Activated T-helper 2 cell treated with anti-CD3 and anti-CD28 coated beads, Interferon-gamma antibody, Interleukin-2, Interleukin-4, amounts not matched to agents 10 μg/mL and 5 μg/mL and 100 μg/mL, durations not matched to agents 14 hours and 24 hours and 36 hours (primary cell): ENCODE measurements at regions not wholly inside any gene's neighbourhood (a gene's known extent, or its start where the extent isn't known, plus 50 kb on each side); places are given as distances from the start of the nearest gene placed in this dataset.

Source experiments
- DNase-seq: peaks from one replicate; pipeline ENCODE4 v3.0.0; 2021; ENCODE audit warnings: low spot score
- H3K27ac Mint-ChIP-seq: one replicate; pipeline ENCODE4 v1.8.0; 2021; ENCODE audit warnings: mixed read lengths
- H3K27me3 Mint-ChIP-seq: one replicate; pipeline ENCODE4 v1.8.0; 2021; ENCODE audit warnings: low read depth, mixed read lengths
- H3K36me3 Mint-ChIP-seq: one replicate; pipeline ENCODE4 v1.8.0; 2021; ENCODE audit warnings: low read depth, mixed read lengths
- H3K4me1 Mint-ChIP-seq: one replicate; pipeline ENCODE4 v1.8.0; 2021; ENCODE audit warnings: low read depth, mixed read lengths
- H3K4me3 Mint-ChIP-seq: one replicate; pipeline ENCODE4 v1.8.0; 2021; ENCODE audit warnings: low read depth, mild to moderate bottlenecking, moderate library complexity, mixed read lengths
- H3K9me3 Mint-ChIP-seq: one replicate; pipeline ENCODE4 v1.8.0; 2021; ENCODE audit warnings: mixed read lengths
- intact Hi-C: fragments of 100-400 bp; cut with micrococcal nuclease; formaldehyde crosslinking; loops from one replicate; pipeline ENCODE4 v1.15.1; 2023

GRCh38 chr21:35664683-35665082, 395.6 kb downstream of the SETD4 start:
- no peak for DNase-seq
- peaks cover 51% of the 10 kb centered on the region for H3K27me3 Mint-ChIP-seq

GRCh38 chr21:35663856-35664606, 396.3 kb downstream of the SETD4 start:
- Mint-ChIP-seq H3K4me1 (peaks cover 12% of the 10 kb centered on the region), H3K27me3 (peaks cover 47% of the 10 kb centered on the region), H3K4me3 (no peak overlapping the region)

More at GRCh38 chr21:35664683-35665082, 395.6 kb downstream of the SETD4 start:
- no peaks in the 10 kb centered on the region for H3K36me3 Mint-ChIP-seq
- H3K4me1 Mint-ChIP-seq = peaks cover 12% of the 10 kb centered on the region
- H3K4me3 Mint-ChIP-seq = no peak overlapping the region
- H3K9me3 Mint-ChIP-seq = no peaks in the 10 kb centered on the region
- peak overlapping the region; percentile 18 for H3K27ac Mint-ChIP-seq
- intact Hi-C loops = no loop called here

GRCh38 chr21:35658242-35658641, 402.1 kb downstream of the SETD4 start:
- intact Hi-C loops = no loop called here
- Mint-ChIP-seq H3K9me3 (no peaks in the 10 kb centered on the region), H3K27ac (peak overlapping the region; percentile 42), H3K4me3 (no peak overlapping the region), H3K27me3 (peaks cover 10% of the 10 kb centered on the region), H3K4me1 (peaks cover 8% of the 10 kb centered on the region), H3K36me3 (no peaks in the 10 kb centered on the region)
- no peak for DNase-seq

More at GRCh38 chr21:35663856-35664606, 396.3 kb downstream of the SETD4 start:
- no peaks in the 10 kb centered on the region for H3K36me3 Mint-ChIP-seq
- intact Hi-C loops = no loop called here
- H3K9me3 Mint-ChIP-seq = no peaks in the 10 kb centered on the region
- no peak overlapping the region for H3K27ac Mint-ChIP-seq
- DNase-seq = no peak

- H3K4me3 Mint-ChIP-seq = no peak overlapping the region
- no peak overlapping the region for H3K27ac Mint-ChIP-seq
- intact Hi-C loops = no loop called here
- H3K9me3 Mint-ChIP-seq = no peaks in the 10 kb centered on the region
- peaks cover 3% of the 10 kb centered on the region for H3K4me1 Mint-ChIP-seq
- DNase-seq = no peak
- peaks cover 32% of the 10 kb centered on the region for H3K27me3 Mint-ChIP-seq
- no peaks in the 10 kb centered on the region for H3K36me3 Mint-ChIP-seq
Measured at GRCh38 chr21:35652872-35653271, 407.5 kb downstream of the SETD4 start.

GRCh38 chr21:35652196-35652595, 408.1 kb downstream of the SETD4 start:
- Mint-ChIP-seq H3K36me3 (no peaks in the 10 kb centered on the region), H3K9me3 (no peaks in the 10 kb centered on the region), H3K4me3 (no peak overlapping the region), H3K4me1 (no peaks in the 10 kb centered on the region), H3K27me3 (peaks cover 32% of the 10 kb centered on the region), H3K27ac (no peak overlapping the region)
- intact Hi-C loops = no loop called here
- no peak for DNase-seq

- Mint-ChIP-seq H3K4me3 (no peak overlapping the region), H3K27ac (no peak overlapping the region), H3K36me3 (no peaks in the 10 kb centered on the region), H3K4me1 (no peaks in the 10 kb centered on the region), H3K9me3 (no peaks in the 10 kb centered on the region), H3K27me3 (peaks cover 35% of the 10 kb centered on the region)
- no peak for DNase-seq
- intact Hi-C loops = no loop called here
Measured at GRCh38 chr21:35651196-35651595, 409.1 kb downstream of the SETD4 start.

- no peaks in the 10 kb centered on the region for H3K9me3 Mint-ChIP-seq
- intact Hi-C loops = no loop called here
- no peak overlapping the region for H3K27ac Mint-ChIP-seq
- H3K36me3 Mint-ChIP-seq = no peaks in the 10 kb centered on the region
- peaks cover 37% of the 10 kb centered on the region for H3K27me3 Mint-ChIP-seq
- H3K4me1 Mint-ChIP-seq = no peaks in the 10 kb centered on the region
- H3K4me3 Mint-ChIP-seq = no peak overlapping the region
- DNase-seq = no peak
Measured at GRCh38 chr21:35649186-35649585, 411.1 kb downstream of the SETD4 start.

- no peaks in the 10 kb centered on the region for H3K4me1 Mint-ChIP-seq
- H3K27me3 Mint-ChIP-seq = peaks cover 40% of the 10 kb centered on the region
- no peaks in the 10 kb centered on the region for H3K9me3 Mint-ChIP-seq
- intact Hi-C loops = no loop called here
- no peak for DNase-seq
- H3K36me3 Mint-ChIP-seq = no peaks in the 10 kb centered on the region
- no peak overlapping the region for H3K4me3 Mint-ChIP-seq
- no peak overlapping the region for H3K27ac Mint-ChIP-seq
Measured at GRCh38 chr21:35648512-35648911, 411.8 kb downstream of the SETD4 start.

- Mint-ChIP-seq H3K4me3 (no peak overlapping the region), H3K9me3 (no peaks in the 10 kb centered on the region), H3K27ac (no peak overlapping the region), H3K27me3 (peaks cover 43% of the 10 kb centered on the region), H3K36me3 (no peaks in the 10 kb centered on the region), H3K4me1 (no peaks in the 10 kb centered on the region)
- intact Hi-C loops = no loop called here
- DNase-seq = no peak
Measured at GRCh38 chr21:35646606-35647005, 413.7 kb downstream of the SETD4 start.

- no peaks in the 10 kb centered on the region for H3K4me1 Mint-ChIP-seq
- intact Hi-C loops = no loop called here
- H3K9me3 Mint-ChIP-seq = no peaks in the 10 kb centered on the region
- no peaks in the 10 kb centered on the region for H3K36me3 Mint-ChIP-seq
- H3K4me3 Mint-ChIP-seq = no peak overlapping the region
- DNase-seq = no peak
- H3K27me3 Mint-ChIP-seq = peaks cover 42% of the 10 kb centered on the region
- no peak overlapping the region for H3K27ac Mint-ChIP-seq
Measured at GRCh38 chr21:35645991-35646390, 414.3 kb downstream of the SETD4 start.

GRCh38 chr21:35644523-35644922, 415.8 kb downstream of the SETD4 start:
- Mint-ChIP-seq H3K27ac (no peak overlapping the region), H3K9me3 (no peaks in the 10 kb centered on the region), H3K4me3 (no peak overlapping the region), H3K36me3 (no peaks in the 10 kb centered on the region), H3K4me1 (no peaks in the 10 kb centered on the region), H3K27me3 (peaks cover 40% of the 10 kb centered on the region)
- DNase-seq = no peak
- intact Hi-C loops = no loop called here

- Mint-ChIP-seq H3K9me3 (no peaks in the 10 kb centered on the region), H3K27me3 (peaks cover 35% of the 10 kb centered on the region), H3K27ac (no peak overlapping the region), H3K36me3 (no peaks in the 10 kb centered on the region), H3K4me3 (no peak overlapping the region), H3K4me1 (no peaks in the 10 kb centered on the region)
- intact Hi-C loops = no loop called here
- no peak for DNase-seq
Measured at GRCh38 chr21:35643176-35643575, 417.1 kb downstream of the SETD4 start.

- H3K27me3 Mint-ChIP-seq = peaks cover 40% of the 10 kb centered on the region
- intact Hi-C loops = no loop called here
Measured at GRCh38 chr21:35641271-35642016, 418.9 kb downstream of the SETD4 start.

More at GRCh38 chr21:35641271-35642016, 418.9 kb downstream of the SETD4 start:
- Mint-ChIP-seq H3K9me3 (no peaks in the 10 kb centered on the region), H3K4me3 (no peak overlapping the region), H3K36me3 (no peaks in the 10 kb centered on the region), H3K27ac (no peak overlapping the region), H3K4me1 (no peaks in the 10 kb centered on the region)
- DNase-seq = no peak
